IMR-90 (cell line): ENCODE measurements at regions not wholly inside any gene's neighbourhood (a gene's known extent, or its start where the extent isn't known, plus 50 kb on each side); places are given as distances from the start of the nearest gene placed in this dataset.

Source experiments
- ATAC-seq: fragments of 200-7000 bp; cut with Tn5 transposase; 2 replicates; pipeline ENCODE4 v1.9.1; 2020; ENCODE audit warnings: low read depth, mild to moderate bottlenecking, moderate library complexity
- BruUV-seq: library from RNA; stranded (reverse); fragments of 400-500 nt; replicated peaks from 2 replicates; lab custom pipeline; 2021; lab: Mats Ljungman, UMichigan
- CTCF ChIA-PET: fragments of 300-600 bp; formaldehyde crosslinking; extraction: SDS; loops from one replicate; lab custom pipeline; 2021; ENCODE audit warnings: antibody characterized with exemption; lab: Yijun Ruan, JAX
- POLR2A ChIA-PET: fragments of 300-600 bp; sonication (Branson Sonifier 250); formaldehyde crosslinking; loops from one replicate; lab custom pipeline; 2022; ENCODE audit warnings: antibody characterized with exemption; ENCODE audit not compliant: unreplicated experiment; lab: Charles Lee
- DNase-seq: peaks from one replicate; pipeline ENCODE4 v3.0.0; 2013
- H2AFZ ChIP-seq: replicated peaks from 2 replicates; pipeline ENCODE3; 2013; ENCODE audit warnings: low read length, mild to moderate bottlenecking; ENCODE audit not compliant: poor library complexity
- H2AK5ac ChIP-seq: 2 replicates; pipeline ENCODE4 v1.6.1; 2013; ENCODE audit warnings: low read depth, low read length, inconsistent platforms
- H2AK9ac ChIP-seq: replicated peaks from 2 replicates; pipeline ENCODE3; 2013; ENCODE audit warnings: mild to moderate bottlenecking, low read depth, low read length, moderate library complexity; ENCODE audit not compliant: poor library complexity
- H2BK120ac ChIP-seq: 2 replicates; pipeline ENCODE4 v1.6.1; 2013; ENCODE audit warnings: low read depth, low read length, inconsistent platforms
- H2BK15ac ChIP-seq: 3 replicates; pipeline ENCODE4 v1.6.1; 2013; ENCODE audit warnings: low read depth, low read length, inconsistent platforms
- H2BK20ac ChIP-seq: 2 replicates; pipeline ENCODE4 v1.6.1; 2013; ENCODE audit warnings: low read depth, mild to moderate bottlenecking, inconsistent platforms, low read length, moderate library complexity
- H2BK5ac ChIP-seq: 2 replicates; pipeline ENCODE4 v1.6.1; 2013; ENCODE audit warnings: mild to moderate bottlenecking, low read depth, low read length, inconsistent platforms; ENCODE audit not compliant: poor library complexity, severe bottlenecking
- H3K14ac ChIP-seq: replicated peaks from 2 replicates; pipeline ENCODE4 v1.6.1; 2013; ENCODE audit warnings: low read depth, low read length, inconsistent platforms
- H3K18ac ChIP-seq: 2 replicates; pipeline ENCODE4 v1.6.1; 2013; ENCODE audit warnings: low read depth, low read length, control low read depth
- H3K23ac ChIP-seq: 2 replicates; pipeline ENCODE4 v1.6.1; 2013; ENCODE audit warnings: low read depth, low read length, inconsistent platforms
- H3K27ac ChIP-seq: 2 replicates; pipeline ENCODE4 v1.5.1; 2013; ENCODE audit warnings: mild to moderate bottlenecking, control low read depth, low read length; ENCODE audit not compliant: insufficient read depth
- H3K27me3 ChIP-seq: 2 replicates; pipeline ENCODE4 v1.6.1; 2013; ENCODE audit warnings: low read length; ENCODE audit not compliant: control insufficient read depth, insufficient read depth
- H3K36me3 ChIP-seq: 2 replicates; pipeline ENCODE4 v1.6.1; 2013; ENCODE audit warnings: low read length, mixed read lengths; ENCODE audit not compliant: control insufficient read depth, insufficient read depth
- H3K4ac ChIP-seq: 2 replicates; pipeline ENCODE4 v1.6.1; 2013; ENCODE audit warnings: low read depth, low read length, inconsistent platforms
- H3K4me1 ChIP-seq: 2 replicates; pipeline ENCODE4 v1.6.1; 2013; ENCODE audit warnings: low read length, mixed read lengths; ENCODE audit not compliant: control insufficient read depth, insufficient read depth
- H3K4me2 ChIP-seq: 2 replicates; pipeline ENCODE4 v1.6.1; 2013; ENCODE audit warnings: low read depth, mild to moderate bottlenecking, control low read depth, low read length, moderate library complexity
- H3K4me3 ChIP-seq: 2 replicates; pipeline ENCODE4 v1.5.1; 2013; ENCODE audit warnings: low read depth, mild to moderate bottlenecking, control low read depth, low read length, moderate library complexity; ENCODE audit not compliant: insufficient read depth
- H3K56ac ChIP-seq: 2 replicates; pipeline ENCODE4 v1.6.1; 2013; ENCODE audit warnings: low read length, inconsistent platforms; ENCODE audit not compliant: insufficient read depth; ENCODE audit errors: extremely low read depth
- H3K79me1 ChIP-seq, 2 experiments: 2 replicates each; pipeline ENCODE4 v1.6.1; 2013; ENCODE audit warnings: low read length in 2 of 2, inconsistent platforms in 1 of 2, low read depth in 1 of 2
- H3K9ac ChIP-seq: 2 replicates; pipeline ENCODE4 v1.6.1; 2013; ENCODE audit warnings: low read depth, low read length, control low read depth
- H3K9me1 ChIP-seq: 2 replicates; pipeline ENCODE4 v1.6.1; 2013; ENCODE audit warnings: low read length, inconsistent platforms; ENCODE audit not compliant: insufficient read depth
- H3K9me3 ChIP-seq: 2 replicates; pipeline ENCODE4 v1.6.1; 2013; ENCODE audit warnings: low read length; ENCODE audit not compliant: control insufficient read depth, insufficient read depth
- H4K20me1 ChIP-seq: 2 replicates; pipeline ENCODE4 v1.6.1; 2013; ENCODE audit warnings: low read length, inconsistent platforms; ENCODE audit not compliant: insufficient read depth
- H4K5ac ChIP-seq: 2 replicates; pipeline ENCODE4 v1.6.1; 2013; ENCODE audit warnings: mild to moderate bottlenecking, low read depth, low read length, control low read depth
- H4K8ac ChIP-seq, 2 experiments: 2 replicates each; pipeline ENCODE4 v1.6.1; 2013; ENCODE audit warnings: low read depth in 2 of 2, low read length in 2 of 2, control low read depth in 1 of 2, inconsistent platforms in 1 of 2
- H4K91ac ChIP-seq: 2 replicates; pipeline ENCODE4 v1.6.1; 2013; ENCODE audit warnings: low read depth, low read length, inconsistent platforms; ENCODE audit not compliant: insufficient read depth
- BHLHE40 ChIP-seq: fragments of 150-350 bp; IDR thresholded peaks from 2 replicates; pipeline ENCODE4 v1.6.1; 2016; ENCODE audit warnings: mild to moderate bottlenecking, low read depth, low read length
- CEBPB ChIP-seq: IDR thresholded peaks from 2 replicates; pipeline ENCODE4 v1.6.1; 2012; ENCODE audit warnings: low read depth, low read length, improper control_type of control experiment
- CHD1 ChIP-seq: IDR thresholded peaks from 2 replicates; pipeline ENCODE4 v1.6.1; 2012; ENCODE audit warnings: low read depth, low read length, improper control_type of control experiment
- FOS ChIP-seq: fragments of 150-350 bp; IDR thresholded peaks from 2 replicates; pipeline ENCODE4 v1.6.1; 2016; ENCODE audit warnings: low read depth, low read length
- MAFK ChIP-seq: IDR thresholded peaks from 2 replicates; pipeline ENCODE4 v1.6.1; 2012; ENCODE audit warnings: low read depth, low read length, improper control_type of control experiment
- MAZ ChIP-seq: IDR thresholded peaks from 2 replicates; pipeline ENCODE4 v1.6.1; 2012; ENCODE audit warnings: low read depth, mild to moderate bottlenecking, low read length, improper control_type of control experiment, moderate library complexity, borderline replicate concordance
- MXI1 ChIP-seq: IDR thresholded peaks from 2 replicates; pipeline ENCODE4 v1.6.1; 2012; ENCODE audit warnings: low read depth, mild to moderate bottlenecking, low read length, moderate library complexity, borderline replicate concordance
- NFE2L2 ChIP-seq: fragments of 150-350 bp; IDR thresholded peaks from 2 replicates; pipeline ENCODE4 v1.6.1; 2016; ENCODE audit warnings: low read depth, mild to moderate bottlenecking, low read length
- POLR2A ChIP-seq: IDR thresholded peaks from 2 replicates; pipeline ENCODE4 v1.6.1; 2012; ENCODE audit warnings: mild to moderate bottlenecking, low read depth, low read length
- RAD21 ChIP-seq: IDR thresholded peaks from 2 replicates; pipeline ENCODE4 v1.6.1; 2012; ENCODE audit warnings: low read length, improper control_type of control experiment
- RCOR1 ChIP-seq: IDR thresholded peaks from 2 replicates; pipeline ENCODE4 v1.6.1; 2012; ENCODE audit warnings: mild to moderate bottlenecking, low read length, improper control_type of control experiment; ENCODE audit not compliant: insufficient replicate concordance
- RFX5 ChIP-seq: IDR thresholded peaks from 2 replicates; pipeline ENCODE4 v1.8.0; 2012; ENCODE audit warnings: low read depth, mild to moderate bottlenecking, low read length, moderate library complexity
- SMC3 ChIP-seq: fragments of 150-350 bp; IDR thresholded peaks from 2 replicates; pipeline ENCODE4 v1.6.1; 2016; ENCODE audit warnings: low read depth, mild to moderate bottlenecking, antibody characterized with exemption, low read length, moderate library complexity
- WGBS, 2 experiments: methylation state at CpG; one replicate each; pipeline versions ENCODE4 v1.1.5 to v1.1.7; 2013; ENCODE audit warnings: missing lambda C conversion rate in 2 of 2; ENCODE audit not compliant: insufficient read length in 1 of 2; ENCODE audit errors: extremely low coverage in 2 of 2; 5-methylcytosine and 5-hydroxymethylcytosine counted together
- dilution Hi-C: fragments of 300-500 bp; cut with HindIII; formaldehyde crosslinking; loops from one replicate; pipeline ENCODE4 v1.14.3; 2018; ENCODE audit warnings: low sequenced_read_pairs; ENCODE audit not compliant: unreplicated experiment
- in situ Hi-C: fragments of 300-500 bp; cut with MboI; formaldehyde crosslinking; loops from 3 replicates; pipeline ENCODE4 v1.14.3; 2019; ENCODE audit warnings: low sequenced_read_pairs, inconsistent platforms, mixed read lengths
- intact Hi-C: fragments of 100-400 bp; cut with micrococcal nuclease; formaldehyde crosslinking; loops from 2 replicates; pipeline ENCODE4 v1.10.0; 2022
- TF ChIP-seq, protein P1 (sequence below): fragments of 150-350 bp; IDR thresholded peaks from 2 replicates; pipeline ENCODE4 v1.6.1; 2016; ENCODE audit warnings: low read depth, mild to moderate bottlenecking, low read length, moderate library complexity, borderline replicate concordance
- TF ChIP-seq, protein P2 (sequence below): conservative IDR thresholded peaks from 2 replicates; pipeline ENCODE4 v1.5.1; 2012; ENCODE audit warnings: mild to moderate bottlenecking, low read depth, low read length, improper control_type of control experiment
- TF ChIP-seq, protein P3 (sequence below): fragments of 150-350 bp; IDR thresholded peaks from 2 replicates; pipeline ENCODE4 v1.6.1; 2017; ENCODE audit warnings: mild to moderate bottlenecking, antibody characterized with exemption, low read length, low read depth

DNA sequence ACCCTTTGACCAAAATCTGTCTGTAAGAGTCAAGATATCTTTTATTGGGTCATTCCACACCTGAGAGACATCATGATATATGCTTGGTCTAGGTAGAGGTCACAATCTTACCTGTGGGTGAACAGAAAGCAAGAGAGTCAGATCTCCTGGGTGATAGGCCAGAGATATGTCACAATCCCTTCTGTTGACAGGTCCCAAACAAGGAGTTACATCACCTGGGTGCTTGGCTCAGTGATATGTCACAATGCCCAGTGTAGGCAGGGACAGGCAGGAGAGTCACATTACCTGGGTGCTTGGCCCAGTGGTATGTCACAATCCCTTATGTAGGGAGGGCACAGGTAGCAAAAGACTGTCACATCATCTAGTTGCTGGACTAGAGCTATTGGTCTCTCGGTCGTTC lies 1991.2 kb downstream of the TP53TG3F start:
- H3K4me2 ChIP-seq: no peak overlapping the region
- dilution Hi-C loops (no loop called here), intact Hi-C loops (no loop called here), in situ Hi-C loops (no loop called here)
- H2AFZ ChIP-seq: no peak overlapping the region
- ChIA-PET POLR2A (no interaction called here), CTCF (no interaction called here)
- H2BK15ac ChIP-seq: no peak overlapping the region
- no peaks in the 10 kb centered on the region for H3K9me1 ChIP-seq
- H3K27ac ChIP-seq: no peak overlapping the region
- no peak overlapping the region for H3K14ac ChIP-seq
- no peak for DNase-seq
- TF ChIP-seq, protein P1, sequence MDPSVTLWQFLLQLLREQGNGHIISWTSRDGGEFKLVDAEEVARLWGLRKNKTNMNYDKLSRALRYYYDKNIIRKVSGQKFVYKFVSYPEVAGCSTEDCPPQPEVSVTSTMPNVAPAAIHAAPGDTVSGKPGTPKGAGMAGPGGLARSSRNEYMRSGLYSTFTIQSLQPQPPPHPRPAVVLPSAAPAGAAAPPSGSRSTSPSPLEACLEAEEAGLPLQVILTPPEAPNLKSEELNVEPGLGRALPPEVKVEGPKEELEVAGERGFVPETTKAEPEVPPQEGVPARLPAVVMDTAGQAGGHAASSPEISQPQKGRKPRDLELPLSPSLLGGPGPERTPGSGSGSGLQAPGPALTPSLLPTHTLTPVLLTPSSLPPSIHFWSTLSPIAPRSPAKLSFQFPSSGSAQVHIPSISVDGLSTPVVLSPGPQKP: no peak
- TF ChIP-seq, protein P2, sequence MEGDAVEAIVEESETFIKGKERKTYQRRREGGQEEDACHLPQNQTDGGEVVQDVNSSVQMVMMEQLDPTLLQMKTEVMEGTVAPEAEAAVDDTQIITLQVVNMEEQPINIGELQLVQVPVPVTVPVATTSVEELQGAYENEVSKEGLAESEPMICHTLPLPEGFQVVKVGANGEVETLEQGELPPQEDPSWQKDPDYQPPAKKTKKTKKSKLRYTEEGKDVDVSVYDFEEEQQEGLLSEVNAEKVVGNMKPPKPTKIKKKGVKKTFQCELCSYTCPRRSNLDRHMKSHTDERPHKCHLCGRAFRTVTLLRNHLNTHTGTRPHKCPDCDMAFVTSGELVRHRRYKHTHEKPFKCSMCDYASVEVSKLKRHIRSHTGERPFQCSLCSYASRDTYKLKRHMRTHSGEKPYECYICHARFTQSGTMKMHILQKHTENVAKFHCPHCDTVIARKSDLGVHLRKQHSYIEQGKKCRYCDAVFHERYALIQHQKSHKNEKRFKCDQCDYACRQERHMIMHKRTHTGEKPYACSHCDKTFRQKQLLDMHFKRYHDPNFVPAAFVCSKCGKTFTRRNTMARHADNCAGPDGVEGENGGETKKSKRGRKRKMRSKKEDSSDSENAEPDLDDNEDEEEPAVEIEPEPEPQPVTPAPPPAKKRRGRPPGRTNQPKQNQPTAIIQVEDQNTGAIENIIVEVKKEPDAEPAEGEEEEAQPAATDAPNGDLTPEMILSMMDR: no peak
- TF ChIP-seq CHD1 (no peak), CEBPB (no peak), POLR2A (no peak), MAZ (no peak), MAFK (no peak), RFX5 (no peak), NFE2L2 (no peak), FOS (no peak), RAD21 (no peak), SMC3 (no peak), BHLHE40 (no peak), MXI1 (no peak), RCOR1 (no peak)
- TF ChIP-seq, protein P3, sequence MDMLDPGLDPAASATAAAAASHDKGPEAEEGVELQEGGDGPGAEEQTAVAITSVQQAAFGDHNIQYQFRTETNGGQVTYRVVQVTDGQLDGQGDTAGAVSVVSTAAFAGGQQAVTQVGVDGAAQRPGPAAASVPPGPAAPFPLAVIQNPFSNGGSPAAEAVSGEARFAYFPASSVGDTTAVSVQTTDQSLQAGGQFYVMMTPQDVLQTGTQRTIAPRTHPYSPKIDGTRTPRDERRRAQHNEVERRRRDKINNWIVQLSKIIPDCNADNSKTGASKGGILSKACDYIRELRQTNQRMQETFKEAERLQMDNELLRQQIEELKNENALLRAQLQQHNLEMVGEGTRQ: no peak
- no peak overlapping the region for H3K23ac ChIP-seq
- H4K91ac ChIP-seq: no peak overlapping the region
- no TSS peak for BruUV-seq
- no peaks in the 10 kb centered on the region for H3K36me3 ChIP-seq
- H3K18ac ChIP-seq: no peak overlapping the region
- ATAC-seq: no peak
- no peak overlapping the region for H3K4me3 ChIP-seq
- no peak overlapping the region for H2BK20ac ChIP-seq
- H4K20me1 ChIP-seq: no peaks in the 10 kb centered on the region
- H3K9me3 ChIP-seq: peaks cover 39% of the 10 kb centered on the region
- H2BK5ac ChIP-seq: no peak overlapping the region
- H2AK9ac ChIP-seq: no peak overlapping the region
- no peak overlapping the region for H4K8ac ChIP-seq
- no peaks in the 10 kb centered on the region for H3K27me3 ChIP-seq
- no peak overlapping the region for H2AK5ac ChIP-seq
- no peak overlapping the region for H2BK120ac ChIP-seq
- no peak overlapping the region for H3K4ac ChIP-seq
- no peaks in the 10 kb centered on the region for H3K4me1 ChIP-seq
- H4K5ac ChIP-seq: no peak overlapping the region
- no peak overlapping the region for H3K9ac ChIP-seq
- no peaks in the 10 kb centered on the region for H3K79me1 ChIP-seq
- WGBS, 2 experiments: no CpG with 5 or more reads among the region's 2 CpGs
- H3K56ac ChIP-seq: no peak overlapping the region
